IMR-90 (cell line): ENCODE measurements at regions not wholly inside any gene's neighbourhood (a gene's known extent, or its start where the extent isn't known, plus 50 kb on each side); places are given as distances from the start of the nearest gene placed in this dataset.
"Not testable (repeated sequence)": the region's sequence is repeated elsewhere in the genome, so short reads cannot be mapped to it uniquely, and the experiment has no call there.

Experiments
- ATAC-seq: fragments of 200-7000 bp; cut with Tn5 transposase; 2 replicates; pipeline ENCODE4 v1.9.1; 2020; ENCODE audit warnings: low read depth, mild to moderate bottlenecking, moderate library complexity
- BruUV-seq: library from RNA; stranded (reverse); fragments of 400-500 nt; replicated peaks from 2 replicates; lab custom pipeline; 2021; lab: Mats Ljungman, UMichigan
- CTCF ChIA-PET: fragments of 300-600 bp; formaldehyde crosslinking; extraction: SDS; loops from one replicate; lab custom pipeline; 2021; ENCODE audit warnings: antibody characterized with exemption; lab: Yijun Ruan, JAX
- POLR2A ChIA-PET: fragments of 300-600 bp; sonication (Branson Sonifier 250); formaldehyde crosslinking; loops from one replicate; lab custom pipeline; 2022; ENCODE audit warnings: antibody characterized with exemption; ENCODE audit not compliant: unreplicated experiment; lab: Charles Lee
- DNase-seq: peaks from one replicate; pipeline ENCODE4 v3.0.0; 2013
- H2AFZ ChIP-seq: replicated peaks from 2 replicates; pipeline ENCODE3; 2013; ENCODE audit warnings: low read length, mild to moderate bottlenecking; ENCODE audit not compliant: poor library complexity
- H2AK5ac ChIP-seq: 2 replicates; pipeline ENCODE4 v1.6.1; 2013; ENCODE audit warnings: low read depth, low read length, inconsistent platforms
- H2AK9ac ChIP-seq: replicated peaks from 2 replicates; pipeline ENCODE3; 2013; ENCODE audit warnings: mild to moderate bottlenecking, low read depth, low read length, moderate library complexity; ENCODE audit not compliant: poor library complexity
- H2BK120ac ChIP-seq: 2 replicates; pipeline ENCODE4 v1.6.1; 2013; ENCODE audit warnings: low read depth, low read length, inconsistent platforms
- H2BK15ac ChIP-seq: 3 replicates; pipeline ENCODE4 v1.6.1; 2013; ENCODE audit warnings: low read depth, low read length, inconsistent platforms
- H2BK20ac ChIP-seq: 2 replicates; pipeline ENCODE4 v1.6.1; 2013; ENCODE audit warnings: low read depth, mild to moderate bottlenecking, inconsistent platforms, low read length, moderate library complexity
- H2BK5ac ChIP-seq: 2 replicates; pipeline ENCODE4 v1.6.1; 2013; ENCODE audit warnings: mild to moderate bottlenecking, low read depth, low read length, inconsistent platforms; ENCODE audit not compliant: poor library complexity, severe bottlenecking
- H3K14ac ChIP-seq: replicated peaks from 2 replicates; pipeline ENCODE4 v1.6.1; 2013; ENCODE audit warnings: low read depth, low read length, inconsistent platforms
- H3K18ac ChIP-seq: 2 replicates; pipeline ENCODE4 v1.6.1; 2013; ENCODE audit warnings: low read depth, low read length, control low read depth
- H3K23ac ChIP-seq: 2 replicates; pipeline ENCODE4 v1.6.1; 2013; ENCODE audit warnings: low read depth, low read length, inconsistent platforms
- H3K27ac ChIP-seq: 2 replicates; pipeline ENCODE4 v1.5.1; 2013; ENCODE audit warnings: mild to moderate bottlenecking, control low read depth, low read length; ENCODE audit not compliant: insufficient read depth
- H3K27me3 ChIP-seq: 2 replicates; pipeline ENCODE4 v1.6.1; 2013; ENCODE audit warnings: low read length; ENCODE audit not compliant: control insufficient read depth, insufficient read depth
- H3K36me3 ChIP-seq: 2 replicates; pipeline ENCODE4 v1.6.1; 2013; ENCODE audit warnings: low read length, mixed read lengths; ENCODE audit not compliant: control insufficient read depth, insufficient read depth
- H3K4ac ChIP-seq: 2 replicates; pipeline ENCODE4 v1.6.1; 2013; ENCODE audit warnings: low read depth, low read length, inconsistent platforms
- H3K4me1 ChIP-seq: 2 replicates; pipeline ENCODE4 v1.6.1; 2013; ENCODE audit warnings: low read length, mixed read lengths; ENCODE audit not compliant: control insufficient read depth, insufficient read depth
- H3K4me2 ChIP-seq: 2 replicates; pipeline ENCODE4 v1.6.1; 2013; ENCODE audit warnings: low read depth, mild to moderate bottlenecking, control low read depth, low read length, moderate library complexity
- H3K4me3 ChIP-seq: 2 replicates; pipeline ENCODE4 v1.5.1; 2013; ENCODE audit warnings: low read depth, mild to moderate bottlenecking, control low read depth, low read length, moderate library complexity; ENCODE audit not compliant: insufficient read depth
- H3K56ac ChIP-seq: 2 replicates; pipeline ENCODE4 v1.6.1; 2013; ENCODE audit warnings: low read length, inconsistent platforms; ENCODE audit not compliant: insufficient read depth; ENCODE audit errors: extremely low read depth
- H3K79me1 ChIP-seq, 2 experiments: 2 replicates each; pipeline ENCODE4 v1.6.1; 2013; ENCODE audit warnings: low read length in 2 of 2, inconsistent platforms in 1 of 2, low read depth in 1 of 2
- H3K9ac ChIP-seq: 2 replicates; pipeline ENCODE4 v1.6.1; 2013; ENCODE audit warnings: low read depth, low read length, control low read depth
- H3K9me1 ChIP-seq: 2 replicates; pipeline ENCODE4 v1.6.1; 2013; ENCODE audit warnings: low read length, inconsistent platforms; ENCODE audit not compliant: insufficient read depth
- H3K9me3 ChIP-seq: 2 replicates; pipeline ENCODE4 v1.6.1; 2013; ENCODE audit warnings: low read length; ENCODE audit not compliant: control insufficient read depth, insufficient read depth
- H4K20me1 ChIP-seq: 2 replicates; pipeline ENCODE4 v1.6.1; 2013; ENCODE audit warnings: low read length, inconsistent platforms; ENCODE audit not compliant: insufficient read depth
- H4K5ac ChIP-seq: 2 replicates; pipeline ENCODE4 v1.6.1; 2013; ENCODE audit warnings: mild to moderate bottlenecking, low read depth, low read length, control low read depth
- H4K8ac ChIP-seq, 2 experiments: 2 replicates each; pipeline ENCODE4 v1.6.1; 2013; ENCODE audit warnings: low read depth in 2 of 2, low read length in 2 of 2, control low read depth in 1 of 2, inconsistent platforms in 1 of 2
- H4K91ac ChIP-seq: 2 replicates; pipeline ENCODE4 v1.6.1; 2013; ENCODE audit warnings: low read depth, low read length, inconsistent platforms; ENCODE audit not compliant: insufficient read depth
- WGBS, 2 experiments: methylation state at CpG; one replicate each; pipeline versions ENCODE4 v1.1.5 to v1.1.7; 2013; ENCODE audit warnings: missing lambda C conversion rate in 2 of 2; ENCODE audit not compliant: insufficient read length in 1 of 2; ENCODE audit errors: extremely low coverage in 2 of 2; 5-methylcytosine and 5-hydroxymethylcytosine counted together
- dilution Hi-C: fragments of 300-500 bp; cut with HindIII; formaldehyde crosslinking; loops from one replicate; pipeline ENCODE4 v1.14.3; 2018; ENCODE audit warnings: low sequenced_read_pairs; ENCODE audit not compliant: unreplicated experiment
- in situ Hi-C: fragments of 300-500 bp; cut with MboI; formaldehyde crosslinking; loops from 3 replicates; pipeline ENCODE4 v1.14.3; 2019; ENCODE audit warnings: low sequenced_read_pairs, inconsistent platforms, mixed read lengths
- intact Hi-C: fragments of 100-400 bp; cut with micrococcal nuclease; formaldehyde crosslinking; loops from 2 replicates; pipeline ENCODE4 v1.10.0; 2022

GRCh38 chr17:63231015-63231620, 215.0 kb downstream of the CYB561 start:
- H2BK20ac ChIP-seq, POLR2A ChIA-PET, ATAC-seq, H2AK9ac ChIP-seq, H4K91ac ChIP-seq, H3K23ac ChIP-seq, H3K9me1 ChIP-seq, H3K18ac ChIP-seq, CTCF ChIA-PET, H2BK15ac ChIP-seq, H3K4me3 ChIP-seq, H4K5ac ChIP-seq, H3K14ac ChIP-seq, H3K36me3 ChIP-seq, in situ Hi-C loops, H3K4me2 ChIP-seq, H2AK5ac ChIP-seq, dilution Hi-C loops, H3K4ac ChIP-seq, H3K9ac ChIP-seq, H3K27ac ChIP-seq, H3K27me3 ChIP-seq, intact Hi-C loops, H2BK5ac ChIP-seq, H3K56ac ChIP-seq, BruUV-seq, H4K8ac ChIP-seq, H2AFZ ChIP-seq, H2BK120ac ChIP-seq, H3K9me3 ChIP-seq, H3K4me1 ChIP-seq: not testable (repeated sequence)
- WGBS, 2 experiments, result 83% methylated on average over 1 of the region's 2 CpGs; no CpG with 5 or more reads in 1 of the 2 experiments
- peaks cover 31 to 41% of the 10 kb centered on the region in 2 experiments for H3K79me1 ChIP-seq
- peak; percentile 10 for DNase-seq
- peaks cover 10% of the 10 kb centered on the region; the same call in 1 of the 2 replicates for H4K20me1 ChIP-seq
